Small intestine (tissue), 7 donors: ENCODE measurements at regions not wholly inside any gene's neighbourhood (a gene's known extent, or its start where the extent isn't known, plus 50 kb on each side); places are given as distances from the start of the nearest gene placed in this dataset.
A peak's percentile ranks its signal among the peaks of the same experiment; 100 is the strongest.
"Not testable (repeated sequence)": the region's sequence is repeated elsewhere in the genome, so short reads cannot be mapped to it uniquely, and the experiment has no call there.

Source experiments
- DNase-seq, 2 donors: peaks; one replicate each; pipeline versions ENCODE4 v3.0.0 to v3.0.0-alpha.2; 2013
- FAIRE-seq: peaks from 2 replicates; lab custom pipeline; 2012; peaks lifted over from hg19 to GRCh38; lab: Jason Lieb, UNC
- H3K27ac ChIP-seq, 3 donors: one replicate each; pipeline ENCODE4 v1.5.1; 2013; ENCODE audit warnings: low read length in 2 of 3, mild to moderate bottlenecking in 2 of 3, control low read depth in 1 of 3, inconsistent platforms in 1 of 3, low read depth in 1 of 3, moderate library complexity in 1 of 3
- H3K27me3 ChIP-seq, 3 donors: one replicate each; pipeline ENCODE4 v1.6.1; 2013; ENCODE audit warnings: low read length in 3 of 3, inconsistent platforms in 1 of 3; ENCODE audit not compliant: control insufficient read depth in 3 of 3, insufficient read depth in 3 of 3
- H3K36me3 ChIP-seq, 3 donors: one replicate each; pipeline ENCODE4 v1.6.1; 2013; ENCODE audit warnings: low read length in 3 of 3, inconsistent platforms in 1 of 3, low read depth in 1 of 3, mild to moderate bottlenecking in 1 of 3, moderate library complexity in 1 of 3; ENCODE audit not compliant: control insufficient read depth in 3 of 3, insufficient read depth in 2 of 3
- H3K4me1 ChIP-seq, 3 donors: one replicate each; pipeline ENCODE4 v1.6.1; 2013; ENCODE audit warnings: low read length in 2 of 3, inconsistent platforms in 1 of 3, low read depth in 1 of 3, mild to moderate bottlenecking in 1 of 3, moderate library complexity in 1 of 3; ENCODE audit not compliant: control insufficient read depth in 3 of 3, insufficient read depth in 2 of 3
- H3K4me3 ChIP-seq, 3 donors: one replicate each; pipeline ENCODE4 v1.5.1; 2013; ENCODE audit warnings: low read length in 3 of 3, control low read depth in 1 of 3, inconsistent platforms in 1 of 3, low read depth in 1 of 3, mild to moderate bottlenecking in 1 of 3, moderate library complexity in 1 of 3
- H3K9me3 ChIP-seq, 2 donors: one replicate each; pipeline ENCODE4 v1.6.1; 2013; ENCODE audit warnings: low read depth in 1 of 2, low read length in 1 of 2; ENCODE audit not compliant: control insufficient read depth in 2 of 2, insufficient read depth in 1 of 2
- WGBS, 3 donors: extraction: QIAGEN DNeasy Blood & Tissue Kit; methylation state at CpG; one replicate each; pipeline ENCODE4 v1.1.7; 2013; 5-methylcytosine and 5-hydroxymethylcytosine counted together
- donor health status: healthy with polysubstance abuse.
- donor health status: control.
- donor health status: control.
- donor health status: Bipolar disorder and iron deficiency.
- donor health status: healthy.

DNA sequence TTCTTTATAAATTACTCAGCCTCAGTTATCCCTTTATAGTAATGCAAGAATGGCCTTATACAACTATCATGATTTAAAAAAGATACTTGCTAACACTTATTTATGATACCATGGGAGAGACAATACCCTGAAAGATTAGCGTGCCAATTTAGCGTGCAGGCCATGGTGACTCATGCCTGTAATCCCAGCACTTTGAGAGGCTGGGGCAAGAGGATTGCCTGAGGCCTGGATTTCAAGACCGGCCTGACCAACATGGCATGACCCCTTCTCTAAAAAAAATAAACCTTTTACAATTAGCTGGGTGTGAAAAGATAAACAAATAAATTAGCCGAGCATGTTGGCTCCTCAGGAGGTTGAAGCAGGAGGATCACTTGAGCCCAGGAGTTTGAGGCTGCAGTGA is 493.4 kb upstream of the FSIP2 start:
- WGBS, 3 donors: 84 to 92% (median 84%) methylated on average over 4 of the region's 4 CpGs
- no peak for FAIRE-seq
- Histone ChIP-seq H3K27ac (no peak overlapping the region), H3K9me3 (no peaks in the 10 kb centered on the region), H3K4me3 (no peak overlapping the region), H3K4me1 (no peaks in the 10 kb centered on the region), H3K36me3 (no peaks in the 10 kb centered on the region), H3K27me3 (no peaks in the 10 kb centered on the region)
- no peak for DNase-seq

DNA sequence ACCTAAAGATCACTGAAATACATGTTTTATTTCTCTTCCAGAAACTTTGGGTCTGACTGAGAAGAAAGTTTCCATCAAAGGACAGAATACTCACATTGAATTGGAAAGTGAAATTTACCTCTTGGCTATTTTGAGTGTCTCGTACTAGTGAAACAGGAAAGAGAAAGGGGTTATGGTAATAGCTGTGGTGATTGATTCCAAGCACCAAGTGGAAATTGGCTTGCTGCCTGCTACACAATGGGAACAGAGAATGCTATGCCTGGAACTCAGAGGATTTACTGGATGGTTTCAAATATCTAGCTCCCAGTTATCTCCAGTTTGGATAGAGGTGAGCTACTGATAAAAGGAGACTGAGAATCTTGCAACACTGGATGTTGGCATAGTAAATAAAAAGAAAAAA is 492.8 kb upstream of the FSIP2 start:
- Histone ChIP-seq H3K27ac (no peak overlapping the region), H3K27me3 (no peaks in the 10 kb centered on the region), H3K4me3 (no peak overlapping the region), H3K9me3 (no peaks in the 10 kb centered on the region), H3K4me1 (no peaks in the 10 kb centered on the region), H3K36me3 (no peaks in the 10 kb centered on the region)
- WGBS, 3 donors: 60 to 77% (median 63%) methylated on average over 1 of the region's 1 CpG
- DNase-seq (no peak), FAIRE-seq (no peak)

- DNase-seq: no peak
- Histone ChIP-seq H3K4me1 (no peaks in the 10 kb centered on the region), H3K36me3 (no peaks in the 10 kb centered on the region), H3K9me3 (no peaks in the 10 kb centered on the region), H3K27me3 (no peaks in the 10 kb centered on the region), H3K4me3 (no peak overlapping the region), H3K27ac (no peak overlapping the region)
- FAIRE-seq: no peak
These were observed 491.9 kb upstream of the FSIP2 start for GRCh38 chr2:185246717-185247116.

GRCh38 chr2:185255566-185255965 is 483.0 kb upstream of the FSIP2 start:
- no peak for FAIRE-seq
- WGBS, 3 donors: 9 to 33% (median 14%) methylated on average over 1 of the region's 1 CpG
- H3K36me3 ChIP-seq: no peaks in the 10 kb centered on the region
- H3K4me3 ChIP-seq: no peak overlapping the region
- no peak overlapping the region for H3K27ac ChIP-seq
- no peaks in the 10 kb centered on the region for H3K9me3 ChIP-seq
- no peaks in the 10 kb centered on the region for H3K27me3 ChIP-seq
- DNase-seq: peak in 1 of 2 donors; percentile 6
- no peaks in the 10 kb centered on the region for H3K4me1 ChIP-seq

- DNase-seq: no peak
- no peak for FAIRE-seq
- H3K36me3 ChIP-seq: no peaks in the 10 kb centered on the region
- H3K27ac ChIP-seq: no peak overlapping the region
- H3K9me3 ChIP-seq: no peaks in the 10 kb centered on the region
- no peaks in the 10 kb centered on the region for H3K4me1 ChIP-seq
- 67 to 75% (median 74%) methylated on average over 1 of the region's 1 CpG for WGBS, 3 donors
- H3K27me3 ChIP-seq: no peaks in the 10 kb centered on the region
- no peak overlapping the region for H3K4me3 ChIP-seq
These were observed 472.9 kb upstream of the FSIP2 start for GRCh38 chr2:185265747-185266146.

- FAIRE-seq: no peak
- WGBS, 3 donors: 86 to 92% (median 89%) methylated on average over 3 of the region's 3 CpGs
These were observed 470.0 kb upstream of the FSIP2 start for GRCh38 chr2:185268651-185269050.

GRCh38 chr2:185274718-185275484 is 463.7 kb upstream of the FSIP2 start:
- Histone ChIP-seq H3K36me3 (no peaks in the 10 kb centered on the region), H3K27me3 (no peaks in the 10 kb centered on the region), H3K4me1 (no peaks in the 10 kb centered on the region), H3K4me3 (no peak overlapping the region), H3K27ac (no peak overlapping the region), H3K9me3 (no peaks in the 10 kb centered on the region)
- FAIRE-seq (no peak), DNase-seq (no peak)
- WGBS, 3 donors: 70 to 73% (median 71%) methylated on average over 4 of the region's 4 CpGs

More at GRCh38 chr2:185268651-185269050, 470.0 kb upstream of the FSIP2 start:
- H3K36me3 ChIP-seq: no peaks in the 10 kb centered on the region
- DNase-seq: no peak
- no peaks in the 10 kb centered on the region for H3K4me1 ChIP-seq
- no peaks in the 10 kb centered on the region for H3K9me3 ChIP-seq
- no peak overlapping the region for H3K4me3 ChIP-seq
- H3K27me3 ChIP-seq: no peaks in the 10 kb centered on the region
- no peak overlapping the region for H3K27ac ChIP-seq

DNA sequence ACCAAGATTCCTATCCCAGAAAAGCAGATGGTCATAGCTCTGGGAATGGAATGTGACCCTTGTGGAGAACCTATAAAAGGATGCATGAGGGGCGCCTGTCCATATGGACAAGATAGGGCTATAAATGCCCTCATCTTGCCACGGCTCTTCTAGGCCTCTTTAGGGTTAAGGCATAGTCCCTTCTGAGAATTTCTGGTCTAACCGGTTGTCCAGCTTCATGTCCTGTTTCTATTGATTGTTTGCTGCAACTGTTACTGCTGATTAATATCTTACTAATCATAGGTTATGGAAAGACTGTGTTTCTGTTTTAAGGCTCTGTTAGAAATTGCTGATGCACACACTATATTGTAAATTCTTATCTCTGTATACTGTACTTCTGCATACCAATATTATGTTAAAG is 462.6 kb upstream of the FSIP2 start:
- H3K27ac ChIP-seq, H3K9me3 ChIP-seq, H3K36me3 ChIP-seq, H3K4me3 ChIP-seq, H3K27me3 ChIP-seq, H3K4me1 ChIP-seq, FAIRE-seq: not testable (repeated sequence)
- DNase-seq: peak; percentile 4 to 18
- WGBS, 3 donors: 35 to 58% (median 38%) methylated on average over 3 of the region's 3 CpGs

GRCh38 chr2:185278761-185279160 is 459.8 kb upstream of the FSIP2 start:
- Histone ChIP-seq H3K4me3 (no peak overlapping the region), H3K27ac (no peak overlapping the region), H3K4me1 (no peaks in the 10 kb centered on the region), H3K36me3 (no peaks in the 10 kb centered on the region), H3K27me3 (no peaks in the 10 kb centered on the region), H3K9me3 (no peaks in the 10 kb centered on the region)
- DNase-seq (no peak), FAIRE-seq (no peak)
- 52 to 70% (median 63%) methylated on average over 2 of the region's 2 CpGs for WGBS, 3 donors
